Loucy (cell line): ENCODE measurements at regions not wholly inside any gene's neighbourhood (a gene's known extent, or its start where the extent isn't known, plus 50 kb on each side); places are given as distances from the start of the nearest gene placed in this dataset.

Experiments used
- H2AFZ ChIP-seq: fragments of 200-600 bp; sonication (generic); 2 replicates; pipeline ENCODE4 v1.6.0; 2016; ENCODE audit warnings: antibody characterized with exemption, mild to moderate bottlenecking, low read length, moderate library complexity
- H3F3A ChIP-seq: fragments of 200-600 bp; 2 replicates; pipeline ENCODE4 v1.6.0; 2016; ENCODE audit warnings: antibody characterized with exemption, low read depth, mild to moderate bottlenecking
- H3K27me3 ChIP-seq: fragments of 200-600 bp; sonication (generic); 2 replicates; pipeline ENCODE4 v1.6.1; 2014; ENCODE audit warnings: low read length, mild to moderate bottlenecking; ENCODE audit not compliant: insufficient read depth, poor library complexity, severe bottlenecking
- H3K36me3 ChIP-seq: fragments of 200-600 bp; sonication (generic); 2 replicates; pipeline ENCODE4 v1.6.1; 2016; ENCODE audit warnings: low read length; ENCODE audit not compliant: insufficient read depth
- H3K4me1 ChIP-seq: fragments of 200-600 bp; sonication (generic); 2 replicates; pipeline ENCODE4 v1.5.1; 2014; ENCODE audit warnings: low read length, mild to moderate bottlenecking; ENCODE audit not compliant: insufficient read depth, poor library complexity, severe bottlenecking
- H3K4me2 ChIP-seq: fragments of 200-600 bp; sonication (generic); 2 replicates; pipeline ENCODE4 v1.6.0; 2014; ENCODE audit warnings: antibody characterized with exemption, low read length, low read depth, mild to moderate bottlenecking; ENCODE audit not compliant: poor library complexity, severe bottlenecking
- H3K4me3 ChIP-seq: fragments of 200-600 bp; sonication (generic); 2 replicates; pipeline ENCODE4 v1.5.1; 2014; ENCODE audit warnings: low read length, mild to moderate bottlenecking, mixed read lengths; ENCODE audit not compliant: poor library complexity, severe bottlenecking
- H3K79me2 ChIP-seq: fragments of 200-600 bp; sonication (generic); 2 replicates; pipeline ENCODE4 v1.6.1; 2014; ENCODE audit warnings: low read length; ENCODE audit not compliant: insufficient read depth
- H3K9ac ChIP-seq: fragments of 200-600 bp; sonication (generic); 2 replicates; pipeline ENCODE4 v1.6.0; 2014; ENCODE audit warnings: mild to moderate bottlenecking, low read depth, low read length, moderate library complexity; ENCODE audit not compliant: poor library complexity, severe bottlenecking
- H3K9me2 ChIP-seq: fragments of 200-600 bp; sonication (generic); replicated peaks from 2 replicates; pipeline ENCODE4 v1.6.1; 2016; ENCODE audit warnings: low read depth, low read length, mixed read lengths
- H3K9me3 ChIP-seq: fragments of 200-600 bp; sonication (generic); 2 replicates; pipeline ENCODE4 v1.6.1; 2014; ENCODE audit warnings: mild to moderate bottlenecking, antibody characterized with exemption, low read length, low read depth; ENCODE audit not compliant: insufficient read depth
- H4K20me1 ChIP-seq: fragments of 200-600 bp; sonication (generic); 2 replicates; pipeline ENCODE4 v1.6.0; 2014; ENCODE audit warnings: antibody characterized with exemption, low read length, mild to moderate bottlenecking; ENCODE audit not compliant: insufficient read depth, poor library complexity, severe bottlenecking
- CTCF ChIP-seq: fragments of 200-600 bp; sonication (generic); conservative IDR thresholded peaks from 2 replicates; pipeline ENCODE4 v1.5.1; 2014; ENCODE audit warnings: mild to moderate bottlenecking, antibody characterized with exemption, low read length
- EZH2phosphoT487 ChIP-seq: fragments of 200-600 bp; IDR thresholded peaks from 2 replicates; pipeline ENCODE4 v1.6.1; 2018; ENCODE audit warnings: antibody characterized with exemption, mild to moderate bottlenecking, moderate library complexity, borderline replicate concordance

- Histone ChIP-seq H4K20me1 (no peaks in the 10 kb centered on the region), H3K9me2 (no peaks in the 10 kb centered on the region), H3F3A (no peaks in the 10 kb centered on the region), H3K9me3 (peaks cover 6% of the 10 kb centered on the region; the same call in 1 of the 2 replicates), H3K27me3 (no peaks in the 10 kb centered on the region), H3K4me2 (peak overlapping the region; percentile 54), H3K36me3 (no peaks in the 10 kb centered on the region), H3K9ac (no peak overlapping the region), H3K4me1 (peaks cover 36% of the 10 kb centered on the region), H3K4me3 (peak overlapping the region; percentile 23), H3K79me2 (no peaks in the 10 kb centered on the region), H2AFZ (no peak overlapping the region; the same call in 1 of the 2 replicates)
- TF ChIP-seq EZH2phosphoT487 (no peak), CTCF (no peak)
Measured at GRCh38 chr4:144590020-144590419, 55.9 kb upstream of the HHIP start.

- peaks cover 6% of the 10 kb centered on the region; the same call in 1 of the 2 replicates for H3K9me3 ChIP-seq
- TF ChIP-seq CTCF (no peak), EZH2phosphoT487 (no peak)
- H2AFZ ChIP-seq = peak overlapping the region; percentile 68
- H3K4me1 ChIP-seq = peaks cover 36% of the 10 kb centered on the region
- H3F3A ChIP-seq = no peaks in the 10 kb centered on the region
- no peaks in the 10 kb centered on the region for H3K9me2 ChIP-seq
- H3K79me2 ChIP-seq = no peaks in the 10 kb centered on the region
- peak overlapping the region; percentile 61 for H3K4me2 ChIP-seq
- no peaks in the 10 kb centered on the region for H3K36me3 ChIP-seq
- H4K20me1 ChIP-seq = no peaks in the 10 kb centered on the region
- H3K9ac ChIP-seq = peak overlapping the region; percentile 28
- peak overlapping the region; percentile 31 for H3K4me3 ChIP-seq
- H3K27me3 ChIP-seq = no peaks in the 10 kb centered on the region
Measured at GRCh38 chr4:144591401-144591800, 54.6 kb upstream of the HHIP start.

GRCh38 chr4:144592264-144592663 lies 53.7 kb upstream of the HHIP start:
- TF ChIP-seq CTCF = no peak
- TF ChIP-seq EZH2phosphoT487 = no peak
- peak overlapping the region; percentile 61 for H3K4me2 ChIP-seq
- no peaks in the 10 kb centered on the region for H3F3A ChIP-seq
- H4K20me1 ChIP-seq = no peaks in the 10 kb centered on the region
- no peaks in the 10 kb centered on the region for H3K79me2 ChIP-seq
- no peaks in the 10 kb centered on the region for H3K9me2 ChIP-seq
- no peak overlapping the region for H2AFZ ChIP-seq
- peaks cover 36% of the 10 kb centered on the region for H3K4me1 ChIP-seq
- no peaks in the 10 kb centered on the region for H3K27me3 ChIP-seq
- no peak overlapping the region for H3K4me3 ChIP-seq
- peaks cover 3% of the 10 kb centered on the region; the same call in 1 of the 2 replicates for H3K9me3 ChIP-seq
- no peaks in the 10 kb centered on the region for H3K36me3 ChIP-seq
- no peak overlapping the region for H3K9ac ChIP-seq
